ENCODE measurements at regions not wholly inside any gene's neighbourhood (a gene's known extent, or its start where the extent isn't known, plus 50 kb on each side); places are given as distances from the start of the nearest gene placed in this dataset.

- DNase-seq (ENCODE audit: low read depth, low spot score), result no peak
These were observed 64.7 kb upstream of the HNRNPA3 start for GRCh38 chr2:177147834-177148445.

GRCh38 chr2:177148477-177149154, 64.0 kb upstream of the HNRNPA3 start:
- peak; percentile 86 for DNase-seq (ENCODE audit: low read depth, low spot score)
- in situ Hi-C loops (cut with HindIII; ENCODE audit: low pct_unique_long_range_greater_than_20kb, low sequenced_read_pairs), result no loop called here

More at GRCh38 chr2:177147834-177148445, 64.7 kb upstream of the HNRNPA3 start:
- in situ Hi-C loops (cut with HindIII; ENCODE audit: low pct_unique_long_range_greater_than_20kb, low sequenced_read_pairs), result no loop called here

- in situ Hi-C loops (cut with HindIII; ENCODE audit: low pct_unique_long_range_greater_than_20kb, low sequenced_read_pairs), result no loop called here
- no peak for DNase-seq (ENCODE audit: low read depth, low spot score)
These were observed 63.5 kb upstream of the HNRNPA3 start for GRCh38 chr2:177149155-177149503.

DNA sequence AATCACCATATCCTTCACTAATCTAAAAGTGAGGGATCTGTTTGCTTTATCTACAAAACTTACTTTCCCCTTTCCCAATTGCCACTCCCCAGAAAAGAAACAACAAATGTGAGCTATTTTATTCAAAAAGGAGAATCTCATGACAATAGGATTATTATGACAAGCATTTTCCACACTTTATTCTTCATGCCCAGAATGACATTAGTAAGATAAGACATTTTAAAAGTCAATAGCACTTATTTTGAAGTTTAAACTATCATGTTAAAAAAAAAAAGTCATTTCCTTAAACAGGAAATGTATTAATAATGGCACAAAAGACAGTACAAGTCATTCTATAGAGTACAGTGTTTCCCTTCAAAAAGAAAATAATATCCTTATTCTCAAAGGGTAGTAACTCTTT, 58.8 kb upstream of the HNRNPA3 start:
- no peak for DNase-seq (ENCODE audit: low read depth, low spot score)
- in situ Hi-C loops (cut with HindIII; ENCODE audit: low pct_unique_long_range_greater_than_20kb, low sequenced_read_pairs), result loop anchor here (25.0 kb wide), 1 partner anchor 583 kb away; no protein-coding TSS in a partner anchor

GRCh38 chr2:177154809-177155208, 57.8 kb upstream of the HNRNPA3 start:
- DNase-seq (ENCODE audit: low read depth, low spot score), result no peak
- in situ Hi-C loops (cut with HindIII; ENCODE audit: low pct_unique_long_range_greater_than_20kb, low sequenced_read_pairs), result loop anchor here (25.0 kb wide), 1 partner anchor 582 kb away; no protein-coding TSS in a partner anchor

DNA sequence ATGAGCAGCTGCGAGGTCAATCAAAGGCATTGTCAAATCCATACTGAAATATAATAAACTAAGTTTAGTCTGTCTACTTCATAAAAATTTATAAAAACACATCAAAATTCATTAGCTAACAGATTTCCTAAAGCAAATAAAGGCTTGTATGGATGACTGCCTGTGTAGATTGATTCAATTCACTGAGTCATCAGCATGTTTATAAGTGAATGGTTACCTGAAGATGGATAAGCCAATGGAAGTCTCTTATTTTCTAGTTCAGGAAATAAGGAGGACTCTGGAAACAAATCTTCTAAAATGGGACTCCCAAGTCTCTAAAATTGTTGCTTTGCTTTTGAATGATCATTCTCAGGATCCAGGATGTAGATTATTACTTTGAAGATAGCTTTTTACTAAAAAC, 57.0 kb upstream of the HNRNPA3 start:
- DNase-seq (ENCODE audit: low read depth, low spot score), result no peak
- in situ Hi-C loops (cut with HindIII; ENCODE audit: low pct_unique_long_range_greater_than_20kb, low sequenced_read_pairs), result loop anchor here (25.0 kb wide), 1 partner anchor 582 kb away; no protein-coding TSS in a partner anchor

DNA sequence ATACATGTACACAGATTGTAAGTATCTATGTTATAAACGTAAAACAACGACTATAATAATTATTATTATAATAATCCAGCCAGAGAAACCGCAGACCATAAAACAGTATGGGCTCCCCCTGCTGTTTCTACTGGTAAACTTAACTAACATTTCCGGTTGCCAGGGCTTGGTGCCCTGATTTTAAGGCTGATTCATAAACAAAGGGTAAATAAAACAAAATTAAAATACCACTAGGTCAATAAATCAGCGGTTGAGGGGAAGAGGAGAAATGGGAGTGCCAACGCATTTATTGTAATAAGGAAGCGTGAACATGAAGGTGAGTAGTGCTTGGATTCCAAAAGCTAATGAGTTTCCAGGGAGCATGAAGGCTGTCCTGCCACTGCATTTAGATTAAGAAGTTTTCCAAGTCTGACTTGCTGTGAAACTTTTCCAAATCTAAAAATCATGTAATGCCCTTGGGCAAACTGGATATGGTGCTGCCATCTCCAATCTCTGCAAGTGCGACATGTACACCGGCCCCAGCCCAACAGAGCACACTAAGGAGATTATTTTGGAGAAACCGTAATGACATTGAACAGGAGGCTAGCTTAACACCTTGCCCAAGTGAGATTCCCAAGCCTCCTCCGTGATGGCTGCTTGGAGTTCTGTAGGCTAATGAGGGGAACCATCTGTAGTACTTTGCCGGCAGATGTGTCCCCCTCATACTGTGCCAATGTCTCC, 50.7 kb upstream of the HNRNPA3 start:
- in situ Hi-C loops (cut with HindIII; ENCODE audit: low pct_unique_long_range_greater_than_20kb, low sequenced_read_pairs), result loop anchor here (10.0 to 25.0 kb wide), 2 partner anchors 103 to 575 kb away; partner anchors contain the start of gene NFE2L2
- peak; percentile 56 for DNase-seq (ENCODE audit: low read depth, low spot score)

Small RNA genes in the stretch of these regions (small RNA-seq; reads per million reads assigned to genes)
- 0 to 0.76 reads per million in 2 experiments for gene RNA5SP112
- gene RNU6-187P, result 0 reads per million in 2 experiments
- 0 reads per million in 2 experiments for gene RNU6ATAC14P
